Panc1 (cell line): ENCODE measurements at regions not wholly inside any gene's neighbourhood (a gene's known extent, or its start where the extent isn't known, plus 50 kb on each side); places are given as distances from the start of the nearest gene placed in this dataset.

Experiments
- ATAC-seq: fragments of 200-7000 bp; cut with Tn5 transposase; 2 replicates; pipeline ENCODE4 v1.9.1; 2020; ENCODE audit warnings: mild to moderate bottlenecking, moderate library complexity
- BruUV-seq: library from RNA; stranded (reverse); fragments of 400-500 nt; replicated peaks from 2 replicates; lab custom pipeline; 2021; lab: Mats Ljungman, UMichigan
- CTCF ChIA-PET: fragments of 300-600 bp; sonication (Branson Sonifier 250); formaldehyde crosslinking; loops from one replicate; lab custom pipeline; 2022; ENCODE audit warnings: antibody characterized with exemption; lab: Charles Lee
- POLR2A ChIA-PET: fragments of 300-600 bp; sonication (Branson Sonifier 250); formaldehyde crosslinking; loops from one replicate; lab custom pipeline; 2022; ENCODE audit warnings: antibody characterized with exemption; lab: Charles Lee
- DNase-seq: peaks from one replicate; pipeline ENCODE4 v3.0.0-alpha.2; 2010; ENCODE audit warnings: low read depth, low spot score
- H3K27ac ChIP-seq: 2 replicates; pipeline ENCODE4 v1.5.1; 2011; ENCODE audit warnings: mild to moderate bottlenecking, low read length, inconsistent platforms
- H3K27me3 ChIP-seq: fragments of 200-500 bp; sonication (Bioruptor generic); 2 replicates; pipeline ENCODE4 v1.6.0; 2014; ENCODE audit warnings: low read length, inconsistent platforms; ENCODE audit not compliant: control insufficient read depth, insufficient read depth
- H3K36me3 ChIP-seq: fragments of 200-500 bp; sonication (Bioruptor generic); 2 replicates; pipeline ENCODE4 v1.5.1; 2014; ENCODE audit warnings: inconsistent platforms, mild to moderate bottlenecking, low read length, moderate library complexity; ENCODE audit not compliant: control insufficient read depth, insufficient read depth
- H3K4me1 ChIP-seq: 2 replicates; pipeline ENCODE4 v1.5.1; 2011; ENCODE audit warnings: inconsistent platforms, mild to moderate bottlenecking, low read length, moderate library complexity; ENCODE audit not compliant: control insufficient read depth, insufficient read depth
- H3K4me3 ChIP-seq, 2 experiments: 2 replicates each; pipeline ENCODE4 v1.5.1; 2011 to 2012; ENCODE audit warnings: low read depth in 2 of 2, low read length in 2 of 2, mild to moderate bottlenecking in 2 of 2, inconsistent platforms in 1 of 2, moderate library complexity in 1 of 2
- H3K9me3 ChIP-seq: fragments of 200-500 bp; sonication (Bioruptor generic); 2 replicates; pipeline ENCODE4 v1.5.1; 2014; ENCODE audit warnings: low read depth, mild to moderate bottlenecking, inconsistent platforms, low read length, moderate library complexity; ENCODE audit not compliant: control insufficient read depth, insufficient read depth
- CTCF ChIP-seq: fragments of 450-650 bp; IDR thresholded peaks from 2 replicates; pipeline ENCODE4 v1.5.1; 2017; ENCODE audit warnings: mild to moderate bottlenecking
- POLR2AphosphoS5 ChIP-seq: IDR thresholded peaks from 2 replicates; pipeline ENCODE4 v1.6.1; 2012; ENCODE audit warnings: mild to moderate bottlenecking, low read depth, low read length, moderate library complexity
- REST ChIP-seq, 2 experiments: IDR thresholded peaks; 2 replicates each; pipeline ENCODE4 v1.6.1; 2011 to 2012; ENCODE audit warnings: low read depth in 2 of 2, control low read depth in 1 of 2, low read length in 1 of 2, mild to moderate bottlenecking in 1 of 2, moderate library complexity in 1 of 2; ENCODE audit not compliant: insufficient read depth in 1 of 2
- SIN3A ChIP-seq: IDR thresholded peaks from 2 replicates; pipeline ENCODE4 v1.6.1; 2012; ENCODE audit warnings: low read depth, mild to moderate bottlenecking, low read length, moderate library complexity, borderline replicate concordance; ENCODE audit not compliant: insufficient read depth
- TCF7L2 ChIP-seq: IDR thresholded peaks from 2 replicates; pipeline ENCODE4 v1.6.1; 2011; ENCODE audit warnings: mild to moderate bottlenecking, low read depth, low read length, inconsistent platforms
- in situ Hi-C: cut with HindIII; loops from 2 replicates; pipeline ENCODE4 v1.10.0; 2016; ENCODE audit warnings: low sequenced_read_pairs, low pct_unique_long_range_greater_than_20kb
- intact Hi-C: fragments of 100-400 bp; cut with micrococcal nuclease; formaldehyde crosslinking; loops from one replicate; pipeline ENCODE4 v1.10.0; 2022; ENCODE audit not compliant: unreplicated experiment

- H3K27ac ChIP-seq: no peak overlapping the region
- CTCF ChIA-PET: no interaction called here
- DNase-seq (no peak), ATAC-seq (no peak)
- TF ChIP-seq POLR2AphosphoS5: no peak
- no peak for TF ChIP-seq SIN3A
- H3K36me3 ChIP-seq: no peaks in the 10 kb centered on the region
- H3K9me3 ChIP-seq: no peaks in the 10 kb centered on the region
- H3K27me3 ChIP-seq: no peaks in the 10 kb centered on the region; the same call in 1 of the 2 replicates
- intact Hi-C loops (no loop called here), in situ Hi-C loops (no loop called here)
- no peak overlapping the region for H3K4me3 ChIP-seq
- POLR2A ChIA-PET: no interaction called here
- no TSS peak for BruUV-seq
- no peaks in the 10 kb centered on the region for H3K4me1 ChIP-seq
Observed at GRCh38 chr5:60339691-60340201, 360.2 kb downstream of the DEPDC1B start.

- ChIA-PET POLR2A (no interaction called here), CTCF (no interaction called here)
- Histone ChIP-seq H3K9me3 (no peaks in the 10 kb centered on the region), H3K27ac (no peak overlapping the region), H3K4me3 (no peak overlapping the region), H3K36me3 (no peaks in the 10 kb centered on the region), H3K4me1 (no peaks in the 10 kb centered on the region), H3K27me3 (no peaks in the 10 kb centered on the region)
- ATAC-seq: no peak
- no TSS peak for BruUV-seq
- no peak for DNase-seq
- intact Hi-C loops: no loop called here
- no peak for TF ChIP-seq TCF7L2
- TF ChIP-seq POLR2AphosphoS5: no peak
- no peak for TF ChIP-seq SIN3A
- TF ChIP-seq CTCF: no peak
- no peak for TF ChIP-seq REST (IDR thresholded peaks at IDR 0.05; ENCODE audit: insufficient read depth in 1 of 2, low read depth in 2 of 2, low read length in 1 of 2)
- in situ Hi-C loops: no loop called here
Observed at GRCh38 chr5:60338846-60339245, 361.1 kb downstream of the DEPDC1B start.

- BruUV-seq: no TSS peak
- CTCF ChIA-PET: no interaction called here
Observed at GRCh38 chr5:60336491-60336890, 363.5 kb downstream of the DEPDC1B start.

More at GRCh38 chr5:60336491-60336890, 363.5 kb downstream of the DEPDC1B start:
- no peaks in the 10 kb centered on the region for H3K4me1 ChIP-seq
- intact Hi-C loops: no loop called here
- no peaks in the 10 kb centered on the region for H3K36me3 ChIP-seq
- H3K9me3 ChIP-seq: no peaks in the 10 kb centered on the region
- no peak for TF ChIP-seq TCF7L2
- no peak for TF ChIP-seq POLR2AphosphoS5
- no peak for TF ChIP-seq REST (IDR thresholded peaks at IDR 0.05; ENCODE audit: insufficient read depth in 1 of 2, low read depth in 2 of 2, low read length in 1 of 2)
- no peak for TF ChIP-seq SIN3A
- TF ChIP-seq CTCF: no peak
- POLR2A ChIA-PET: no interaction called here
- no peaks in the 10 kb centered on the region for H3K27me3 ChIP-seq
- no peak overlapping the region for H3K4me3 ChIP-seq
- in situ Hi-C loops: no loop called here
- DNase-seq (no peak), ATAC-seq (no peak)
- no peak overlapping the region for H3K27ac ChIP-seq
